NOMO-1 (cell line): ENCODE measurements at regions not wholly inside any gene's neighbourhood (a gene's known extent, or its start where the extent isn't known, plus 50 kb on each side); places are given as distances from the start of the nearest gene placed in this dataset.
A peak's percentile ranks its signal among the peaks of the same experiment; 100 is the strongest.
"Not testable (repeated sequence)": the region's sequence is repeated elsewhere in the genome, so short reads cannot be mapped to it uniquely, and the experiment has no call there.

Source experiments
- DNase-seq, 2 experiments: peaks; one replicate each; lab custom pipeline; 2025; ENCODE audit not compliant: unreplicated experiment in 2 of 2; lab: John Stamatoyannopoulos, UW

DNA sequence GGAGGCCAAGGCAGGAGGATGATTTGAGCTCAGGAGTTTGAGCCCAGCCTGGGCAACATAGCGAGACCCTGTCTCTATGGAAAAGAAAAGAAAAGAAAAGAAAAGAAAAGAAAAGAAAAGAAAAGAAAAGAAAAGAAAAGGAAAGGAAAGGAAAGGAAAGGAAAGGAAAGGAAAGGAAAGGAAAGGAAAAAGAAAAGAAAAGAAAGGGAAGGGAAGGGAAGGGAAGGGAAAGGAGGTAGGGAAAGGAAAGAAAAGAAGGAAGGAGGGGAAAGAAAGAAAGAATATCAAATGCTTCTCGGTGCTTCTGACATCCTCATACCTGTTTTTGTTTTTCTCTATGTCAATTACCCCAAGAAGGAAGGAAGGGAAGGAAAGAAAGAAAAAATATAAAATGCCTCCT lies 181.2 kb upstream of the GRIA3 start:
- DNase-seq: not testable (repeated sequence)

DNA sequence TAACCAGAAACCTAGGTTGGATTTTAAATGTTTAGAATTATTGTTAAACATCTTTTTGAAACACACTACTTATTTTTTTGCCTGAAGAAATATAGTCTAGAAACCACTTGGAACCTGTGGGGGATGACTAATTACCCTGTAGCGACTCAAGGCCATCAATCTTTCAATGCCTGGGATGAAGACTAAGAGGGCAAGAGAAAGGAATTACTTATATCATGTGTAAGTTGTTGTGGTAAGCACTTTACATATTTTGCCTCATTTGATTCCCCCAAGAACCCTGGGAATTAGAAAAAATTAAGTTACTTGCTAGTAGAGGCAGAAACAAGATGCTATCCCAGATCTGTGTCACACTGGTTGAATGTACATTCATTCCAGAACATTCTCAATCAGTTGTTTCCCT lies 170.9 kb upstream of the GRIA3 start:
- DNase-seq: no peak

DNA sequence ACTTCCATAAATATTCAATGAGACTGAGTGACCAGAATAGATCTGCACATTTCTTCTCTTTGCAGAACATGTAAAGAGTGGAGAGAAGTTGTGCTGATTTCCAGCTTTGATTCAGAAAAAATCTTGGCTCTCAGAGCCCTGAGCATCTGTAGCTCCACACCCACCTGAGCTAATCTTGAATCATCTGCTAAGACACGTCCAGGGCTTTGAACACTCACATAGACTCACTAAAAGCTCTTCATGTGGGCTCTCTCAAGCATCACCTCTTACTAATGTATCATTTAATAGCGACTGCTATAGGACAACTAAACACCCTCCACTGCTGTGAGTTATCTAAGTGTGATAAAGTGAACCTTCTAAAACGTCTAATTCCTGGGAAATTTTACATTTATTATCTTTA lies 147.7 kb upstream of the GRIA3 start:
- DNase-seq: no peak

DNA sequence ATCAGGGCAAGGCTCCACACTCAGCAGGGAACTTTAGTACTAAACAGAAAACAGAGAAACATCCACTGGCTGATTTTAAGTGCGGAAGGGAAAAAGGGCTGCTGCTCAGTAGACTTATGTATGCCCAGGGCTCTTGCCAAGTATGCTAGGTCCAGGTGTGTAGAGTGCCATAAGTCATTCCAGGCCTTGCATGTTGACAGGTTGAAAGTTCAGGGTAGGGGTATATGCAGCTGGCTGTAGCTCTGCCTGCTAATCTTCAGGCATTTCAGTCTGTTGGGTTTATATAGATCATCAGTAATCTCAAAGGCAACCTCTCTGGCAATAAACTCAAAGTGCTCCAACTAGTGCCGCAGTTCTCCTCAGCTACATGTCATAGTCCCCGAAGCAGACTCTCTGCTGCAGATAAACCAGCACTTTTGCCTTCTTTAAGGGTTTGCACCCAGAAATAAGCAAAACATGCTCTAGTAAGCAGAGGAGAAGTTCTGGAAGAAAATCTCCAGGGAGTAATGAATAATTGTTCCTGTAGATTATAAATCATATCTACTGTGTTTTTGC lies 134.9 kb upstream of the GRIA3 start:
- DNase-seq: no peak

DNA sequence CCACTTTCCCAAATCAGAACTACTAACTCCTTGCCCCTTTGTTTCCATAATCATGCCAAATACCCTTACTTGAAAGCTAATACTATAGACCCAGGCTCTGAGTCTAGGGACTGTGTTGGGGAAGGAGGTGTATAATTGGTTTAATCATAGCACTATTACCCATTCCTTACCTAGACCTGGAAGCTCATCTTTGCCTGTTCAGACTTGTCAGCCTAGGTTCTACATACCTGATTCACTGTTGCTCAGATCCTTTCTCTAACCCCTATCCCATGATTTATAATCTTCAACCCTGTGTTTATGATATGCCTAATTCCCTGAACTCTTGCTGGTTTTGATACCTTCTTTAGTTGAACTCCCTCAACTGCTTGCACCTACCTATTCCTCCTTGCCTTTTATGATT lies 123.1 kb upstream of the GRIA3 start:
- DNase-seq: no peak

DNA sequence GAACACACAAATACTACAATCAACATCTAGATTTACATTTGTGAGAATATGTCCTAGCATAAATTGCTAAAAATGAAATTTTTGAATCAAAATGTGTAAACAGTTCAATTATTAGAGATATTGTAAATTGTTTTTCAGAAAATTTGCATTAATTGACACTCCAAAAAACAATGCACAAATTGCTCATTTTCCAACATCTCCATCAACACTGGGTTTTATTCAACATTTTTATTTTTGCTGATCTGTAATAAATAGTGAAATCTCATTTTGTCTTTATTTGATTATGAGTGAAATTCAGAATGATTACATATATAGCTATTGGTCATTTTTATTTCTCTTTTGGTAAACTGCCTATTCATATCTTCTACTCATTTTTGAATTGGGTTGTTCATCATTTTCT lies 120.0 kb upstream of the GRIA3 start:
- no peak for DNase-seq

DNA sequence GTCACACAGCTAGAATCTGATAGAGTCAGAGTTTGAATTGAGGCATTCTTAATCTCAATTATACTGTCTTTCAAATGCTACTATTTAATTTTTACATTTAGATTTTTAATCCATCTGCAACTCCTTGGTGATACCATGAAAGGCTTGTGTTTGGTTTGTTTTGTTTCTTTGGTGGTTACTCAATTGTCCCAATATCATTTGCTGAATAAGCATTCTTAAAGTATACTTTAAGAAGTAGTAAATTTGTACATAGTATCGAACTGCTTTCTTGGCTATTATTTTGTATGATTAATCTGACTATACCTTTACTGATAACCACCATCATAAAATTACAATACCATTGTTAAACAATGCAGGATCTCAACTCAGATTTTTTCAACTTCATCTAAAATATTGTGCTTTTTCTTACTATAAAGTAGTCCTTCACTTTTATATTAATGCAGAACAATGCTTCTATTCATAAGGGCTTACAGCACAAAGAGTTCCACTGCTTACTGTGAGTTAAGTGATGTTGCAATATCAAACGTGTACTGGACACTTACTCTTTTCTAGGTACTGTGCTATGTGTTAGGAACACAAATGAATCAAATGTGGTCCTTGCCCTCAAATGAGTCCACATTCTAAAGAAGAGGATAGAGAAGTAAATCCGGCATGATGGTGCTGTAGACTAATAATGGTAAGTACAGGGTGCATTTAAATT lies 111.2 kb upstream of the GRIA3 start:
- no peak for DNase-seq

DNA sequence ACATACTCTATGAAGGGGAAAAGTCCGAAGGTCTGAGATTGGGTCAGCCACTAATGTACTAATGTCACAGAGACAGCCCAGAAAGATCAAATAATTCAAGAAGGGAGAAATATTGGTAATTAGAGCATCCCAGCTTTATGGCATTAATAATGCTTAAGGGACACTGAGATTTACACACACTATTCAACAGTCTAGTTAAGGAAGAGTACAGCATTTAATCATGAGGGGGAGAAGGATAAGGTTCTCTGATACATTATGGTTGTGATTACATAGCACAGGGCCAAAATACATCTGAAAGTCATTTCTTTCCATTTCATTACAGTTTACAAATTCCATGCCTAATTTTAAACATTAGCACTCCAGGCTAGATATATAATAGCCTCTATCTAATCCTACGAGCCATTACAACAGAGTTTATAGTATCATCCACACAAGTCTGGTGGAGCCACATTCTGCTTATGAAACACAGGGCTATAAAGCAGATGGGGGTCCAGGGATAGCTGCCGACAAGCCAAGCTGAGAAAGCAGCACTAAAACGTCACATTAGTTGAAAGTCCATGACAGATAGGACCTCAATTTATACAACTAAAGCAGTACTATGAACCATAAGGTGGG lies 108.0 kb upstream of the GRIA3 start:
- no peak for DNase-seq

DNA sequence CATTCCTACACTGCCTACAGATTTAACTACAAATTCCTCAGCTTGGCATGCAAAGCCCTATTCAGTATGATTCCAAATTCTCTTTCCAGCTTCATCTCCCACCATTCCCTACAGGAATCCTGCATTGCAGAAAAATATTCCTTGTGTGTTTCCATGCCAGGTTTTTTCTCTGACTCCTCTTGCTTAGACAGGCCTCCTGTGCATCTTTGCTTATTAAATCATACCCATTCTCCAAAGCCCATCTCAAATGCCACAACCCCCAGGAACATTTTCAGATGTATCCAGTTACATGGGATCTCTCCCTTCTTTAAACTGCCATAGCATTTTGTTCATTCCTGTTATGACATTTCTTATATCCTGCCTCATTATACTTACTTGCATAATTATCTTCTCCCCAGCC lies 106.4 kb upstream of the GRIA3 start:
- DNase-seq: no peak

DNA sequence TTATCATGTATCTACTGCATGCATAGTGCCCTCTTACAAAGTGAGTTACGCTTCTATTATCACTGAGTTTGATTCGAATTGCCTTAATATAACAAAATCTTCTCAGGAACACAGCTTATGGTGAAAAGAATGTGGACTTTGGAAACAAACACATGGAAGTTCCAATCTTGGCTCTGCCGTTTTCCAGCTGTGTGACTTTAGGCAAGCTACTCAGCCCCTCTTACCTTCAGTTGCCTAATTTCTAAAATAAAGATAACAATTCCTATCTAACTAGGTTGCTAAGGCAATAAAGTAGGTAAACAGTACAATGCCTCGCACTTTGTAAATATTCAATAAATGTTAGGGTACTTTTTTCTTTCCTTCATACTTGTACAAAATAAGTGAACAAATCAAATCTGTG lies 104.0 kb upstream of the GRIA3 start:
- DNase-seq: no peak

DNA sequence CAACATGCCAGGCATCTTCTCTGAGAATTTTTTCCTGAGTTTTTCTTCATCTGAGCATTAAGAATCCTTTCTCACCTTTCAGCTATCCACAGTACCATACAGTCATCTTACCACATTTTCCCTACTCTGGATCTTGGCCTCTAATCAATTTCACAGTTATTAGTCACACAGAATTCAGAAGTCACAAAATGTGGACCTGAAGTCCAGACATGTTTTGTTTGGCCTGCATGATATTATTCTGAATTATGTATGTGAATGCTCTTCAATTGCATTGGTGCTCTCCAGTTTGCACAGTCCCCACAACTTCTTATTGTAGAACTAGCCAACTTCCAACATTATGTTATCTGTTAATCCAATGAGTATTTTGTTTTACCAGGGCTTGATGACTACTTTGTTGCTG lies 102.3 kb upstream of the GRIA3 start:
- DNase-seq: no peak

DNA sequence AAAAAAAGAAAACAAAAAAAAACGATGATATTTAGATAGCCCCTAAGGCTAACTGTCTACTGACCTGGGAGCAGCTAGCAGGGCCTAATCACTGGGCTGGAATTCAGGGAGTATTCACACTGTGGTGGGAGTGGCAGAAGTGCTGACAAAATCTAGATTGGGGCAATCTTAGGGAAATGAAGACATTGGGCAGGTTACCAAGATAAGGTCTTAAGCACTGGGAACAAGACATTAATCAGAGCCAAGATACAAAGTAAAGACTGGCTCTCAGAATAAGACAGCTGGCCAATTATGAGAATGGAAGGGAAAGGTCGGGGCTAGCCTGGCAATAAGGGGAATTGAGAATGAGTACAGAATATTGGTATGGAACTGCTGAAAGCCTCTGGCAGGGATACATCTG lies 100.2 kb upstream of the GRIA3 start:
- DNase-seq: no peak

DNA sequence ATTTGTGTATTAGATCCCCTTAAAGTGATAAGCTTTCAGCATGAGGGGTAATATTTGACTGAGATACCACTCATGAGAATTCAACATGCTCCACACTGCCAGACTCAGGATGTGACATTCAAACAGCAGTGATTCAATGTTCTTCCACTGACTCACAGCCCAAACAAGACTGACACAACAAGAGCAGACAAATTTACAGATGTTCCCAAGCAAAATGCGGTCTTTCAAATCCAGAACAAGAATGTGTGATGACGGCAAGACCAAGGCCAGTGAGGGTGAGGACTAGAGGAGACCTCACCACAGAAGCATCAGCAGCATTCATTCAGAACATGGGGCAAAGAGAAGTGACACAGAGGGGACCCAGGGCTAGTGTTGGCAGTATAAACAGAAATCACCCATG lies 99.3 kb upstream of the GRIA3 start:
- DNase-seq: no peak

DNA sequence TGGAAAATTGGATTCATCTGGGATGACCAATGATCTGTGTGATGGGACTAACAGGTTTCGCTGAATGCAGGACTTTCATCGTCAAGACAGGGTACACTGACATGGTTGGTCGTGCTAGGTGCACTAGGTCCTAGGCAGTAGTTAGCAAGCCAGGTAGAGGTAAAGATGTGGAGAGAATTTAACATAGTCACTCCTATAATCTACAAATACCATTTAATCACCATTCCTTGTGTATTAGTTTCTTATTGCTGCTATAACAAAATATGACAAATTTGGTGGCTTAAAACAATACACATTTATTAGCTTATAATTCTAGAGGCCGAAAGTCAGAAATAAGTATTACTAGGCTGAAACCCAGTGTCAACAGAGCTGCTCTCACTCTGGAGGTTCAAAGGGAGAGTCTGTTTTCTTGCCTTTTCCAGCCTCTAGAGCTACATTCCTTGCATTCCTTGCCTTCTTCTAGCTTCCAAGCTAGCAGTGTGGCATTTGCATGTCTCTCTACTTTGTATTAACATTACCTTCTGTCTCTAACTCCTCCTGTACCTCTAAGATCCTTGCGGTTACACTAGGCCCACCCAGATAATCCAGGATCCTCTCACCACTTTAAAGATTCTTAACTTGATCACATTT lies 98.7 kb upstream of the GRIA3 start:
- DNase-seq: no peak

DNA sequence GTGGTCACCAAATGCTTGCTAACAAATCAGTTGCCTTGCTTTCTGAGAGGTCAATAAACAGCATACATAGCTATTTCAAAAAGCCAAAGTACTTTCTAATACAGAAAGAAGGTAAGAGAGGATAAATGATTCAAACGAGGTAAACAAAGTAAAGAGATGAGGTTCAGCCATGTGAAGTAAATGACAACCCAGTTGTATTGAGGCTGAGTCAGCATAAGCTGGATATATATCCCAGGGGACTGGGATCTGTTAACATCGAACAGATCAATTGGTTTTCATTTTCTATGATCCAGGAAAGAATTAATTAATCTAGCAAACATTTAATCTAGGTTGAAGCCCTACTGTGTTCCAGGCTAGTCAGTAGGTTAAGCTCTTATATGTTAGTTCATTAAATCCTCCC lies 97.3 kb upstream of the GRIA3 start:
- no peak for DNase-seq

DNA sequence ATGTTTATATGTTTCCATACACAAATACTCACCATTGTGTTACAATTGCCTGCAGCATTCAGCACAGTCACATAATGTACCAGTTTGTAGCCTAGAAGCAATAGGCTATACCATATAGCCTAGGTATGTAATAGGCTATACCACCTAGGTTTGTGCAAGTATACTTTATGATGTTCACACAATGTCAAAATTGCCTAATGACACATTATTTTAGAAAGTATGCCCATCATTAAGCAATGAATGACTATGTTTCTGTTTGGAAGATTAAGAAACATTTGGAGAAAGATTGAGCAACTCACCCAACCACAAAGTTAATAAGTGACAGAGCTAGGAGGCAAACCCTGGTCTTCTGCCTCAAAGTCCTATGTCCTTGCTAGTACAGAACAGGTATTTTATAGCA lies 96.8 kb upstream of the GRIA3 start:
- peak; percentile 51 to 80 for DNase-seq

DNA sequence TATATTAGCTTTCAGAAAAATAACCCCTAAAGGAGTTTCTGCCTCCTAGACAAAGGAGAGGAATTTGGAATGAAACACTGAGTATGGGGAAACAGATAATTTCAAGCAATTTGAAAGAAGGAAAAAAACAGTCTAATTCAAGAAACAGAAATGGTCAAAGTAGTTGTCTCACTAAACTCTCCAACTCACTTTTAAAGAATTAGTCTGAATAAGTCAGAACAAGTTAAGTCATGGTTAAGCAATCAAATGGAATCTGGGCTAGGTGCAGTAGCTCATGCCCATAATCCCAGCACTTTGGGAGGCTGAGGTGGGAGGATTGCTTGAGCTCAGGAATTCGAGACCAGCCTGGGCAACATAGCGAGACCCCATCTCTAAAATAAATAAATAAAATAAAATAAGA lies 95.7 kb upstream of the GRIA3 start:
- DNase-seq: no peak

DNA sequence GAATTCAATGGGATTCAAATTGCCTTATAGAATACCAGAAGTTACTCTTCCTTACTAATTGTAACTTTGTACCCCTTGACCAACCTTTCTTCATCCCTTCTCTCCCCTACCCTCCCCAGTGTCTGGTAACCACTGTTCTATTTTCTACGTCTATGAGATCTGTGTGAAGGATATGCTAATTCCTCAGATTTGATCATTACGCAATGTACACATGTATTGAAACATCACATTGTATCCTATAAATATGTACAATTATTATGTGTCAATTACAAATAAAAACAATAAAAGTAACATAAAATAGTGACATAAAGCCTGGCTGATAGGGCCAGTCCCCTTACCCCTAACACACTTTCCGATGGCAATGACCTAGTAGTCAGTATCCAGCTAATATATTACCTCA lies 95.1 kb upstream of the GRIA3 start:
- DNase-seq: no peak

DNA sequence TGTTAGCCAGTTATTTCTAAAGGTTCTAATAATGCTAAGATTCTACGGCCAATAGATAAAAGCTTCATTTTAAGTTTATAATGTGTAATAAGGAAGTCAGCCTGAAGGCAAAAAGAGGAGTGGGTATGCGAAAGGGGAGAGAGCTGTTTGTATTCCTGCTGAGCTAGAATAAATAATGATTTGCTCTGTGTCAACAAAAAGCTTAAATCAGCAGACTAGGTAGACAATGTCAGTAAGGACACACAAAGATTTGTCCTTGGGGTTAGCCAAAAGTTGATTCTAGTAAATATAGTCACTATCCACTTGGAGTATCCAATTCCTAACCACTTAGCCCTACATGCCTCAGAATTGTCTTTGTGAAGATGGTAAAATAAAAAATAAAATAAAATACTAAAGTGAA lies 90.3 kb upstream of the GRIA3 start:
- DNase-seq: no peak

DNA sequence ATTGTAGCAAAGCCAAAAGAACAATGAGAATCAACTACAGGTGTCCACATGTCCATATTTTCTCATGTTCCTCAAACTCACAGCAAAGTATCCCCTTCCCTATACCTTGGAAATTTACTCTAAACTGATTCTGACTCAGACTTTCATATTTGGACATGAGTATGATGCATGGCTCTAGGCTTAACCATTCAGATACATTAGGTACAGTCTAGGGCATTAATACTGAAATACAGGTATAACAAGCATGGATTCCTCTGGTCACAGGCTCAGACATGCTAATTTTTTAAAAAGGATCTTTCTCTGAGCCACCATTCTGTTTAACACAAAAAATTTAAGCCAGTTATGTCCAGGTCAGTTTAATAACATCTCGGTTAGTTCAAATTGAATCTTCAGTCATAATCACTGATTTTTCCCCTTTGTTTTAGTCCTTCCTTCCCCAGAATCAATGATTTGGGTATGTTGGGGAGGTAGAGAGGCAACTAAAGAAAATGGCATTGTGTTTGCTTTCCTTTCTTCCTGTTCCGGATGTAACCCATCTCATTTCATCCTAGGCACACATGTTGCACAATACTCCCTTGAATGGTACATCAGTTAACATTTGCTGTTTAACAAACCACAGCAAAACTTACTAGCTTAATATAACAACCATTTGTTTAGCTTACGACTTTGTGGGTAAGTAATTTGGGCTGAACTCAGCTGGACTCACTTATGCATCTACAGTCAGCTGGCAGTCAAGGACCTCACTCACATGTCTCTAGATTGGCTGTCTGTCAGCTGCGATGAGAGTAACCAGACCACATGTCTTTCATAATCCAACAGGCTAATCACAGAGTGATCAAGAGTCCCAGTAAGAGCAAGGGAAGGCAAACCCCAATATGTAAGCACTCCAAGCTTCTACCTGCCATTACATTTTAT lies 75.3 kb upstream of the GRIA3 start:
- no peak for DNase-seq

DNA sequence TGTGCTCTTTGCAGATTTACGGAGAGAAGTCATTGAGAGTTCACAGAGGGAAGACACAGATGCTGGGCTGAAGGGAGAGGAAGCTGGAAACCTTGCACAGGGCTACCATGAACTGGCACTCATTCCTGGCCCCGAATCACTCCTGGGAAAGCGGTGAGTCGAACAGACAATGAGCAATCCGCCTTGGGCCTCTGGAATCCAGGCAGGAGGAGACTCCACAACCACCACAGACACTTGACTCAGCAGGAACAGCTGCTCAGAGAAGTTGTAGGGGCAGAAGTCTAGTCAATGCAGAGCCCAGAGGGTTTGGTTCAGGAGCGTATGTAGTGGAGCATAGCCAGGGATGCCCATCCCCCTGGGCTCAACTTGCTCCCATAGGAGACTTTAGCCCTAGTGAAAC lies 62.8 kb upstream of the GRIA3 start:
- DNase-seq: no peak
